GM19397 (cell line): ENCODE measurements at regions not wholly inside any gene's neighbourhood (a gene's known extent, or its start where the extent isn't known, plus 50 kb on each side); places are given as distances from the start of the nearest gene placed in this dataset.
A peak's percentile ranks its signal among the peaks of the same experiment; 100 is the strongest.
"Not testable (repeated sequence)": the region's sequence is repeated elsewhere in the genome, so short reads cannot be mapped to it uniquely, and the experiment has no call there.

Experiments used
- ATAC-seq: cut with Tn5 transposase; IDR thresholded peaks from one replicate; pipeline ENCODE4 v1.9.1; 2021; ENCODE audit warnings: mild to moderate bottlenecking, moderate library complexity; ENCODE audit not compliant: unreplicated experiment

DNA sequence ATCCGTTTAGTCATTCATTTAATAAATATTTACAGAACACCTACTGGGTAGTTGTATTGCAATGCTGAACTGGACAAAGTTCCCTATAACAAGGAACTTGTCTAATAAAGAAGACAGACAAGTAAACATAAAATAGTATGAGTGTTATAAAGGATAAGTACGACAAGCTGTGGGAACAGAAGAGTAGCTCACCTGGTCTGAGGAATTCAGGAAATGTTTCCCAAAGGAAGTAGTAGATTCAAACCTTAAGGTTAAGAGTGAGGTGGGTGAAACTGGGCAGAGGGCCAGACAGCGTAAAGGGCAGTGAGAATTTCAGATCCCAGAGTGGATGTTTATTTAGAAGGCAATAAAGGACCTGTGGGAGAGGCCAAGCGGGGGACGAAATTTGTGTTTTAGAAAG, 72.3 kb upstream of the CD2AP start:
- ATAC-seq = no peak

DNA sequence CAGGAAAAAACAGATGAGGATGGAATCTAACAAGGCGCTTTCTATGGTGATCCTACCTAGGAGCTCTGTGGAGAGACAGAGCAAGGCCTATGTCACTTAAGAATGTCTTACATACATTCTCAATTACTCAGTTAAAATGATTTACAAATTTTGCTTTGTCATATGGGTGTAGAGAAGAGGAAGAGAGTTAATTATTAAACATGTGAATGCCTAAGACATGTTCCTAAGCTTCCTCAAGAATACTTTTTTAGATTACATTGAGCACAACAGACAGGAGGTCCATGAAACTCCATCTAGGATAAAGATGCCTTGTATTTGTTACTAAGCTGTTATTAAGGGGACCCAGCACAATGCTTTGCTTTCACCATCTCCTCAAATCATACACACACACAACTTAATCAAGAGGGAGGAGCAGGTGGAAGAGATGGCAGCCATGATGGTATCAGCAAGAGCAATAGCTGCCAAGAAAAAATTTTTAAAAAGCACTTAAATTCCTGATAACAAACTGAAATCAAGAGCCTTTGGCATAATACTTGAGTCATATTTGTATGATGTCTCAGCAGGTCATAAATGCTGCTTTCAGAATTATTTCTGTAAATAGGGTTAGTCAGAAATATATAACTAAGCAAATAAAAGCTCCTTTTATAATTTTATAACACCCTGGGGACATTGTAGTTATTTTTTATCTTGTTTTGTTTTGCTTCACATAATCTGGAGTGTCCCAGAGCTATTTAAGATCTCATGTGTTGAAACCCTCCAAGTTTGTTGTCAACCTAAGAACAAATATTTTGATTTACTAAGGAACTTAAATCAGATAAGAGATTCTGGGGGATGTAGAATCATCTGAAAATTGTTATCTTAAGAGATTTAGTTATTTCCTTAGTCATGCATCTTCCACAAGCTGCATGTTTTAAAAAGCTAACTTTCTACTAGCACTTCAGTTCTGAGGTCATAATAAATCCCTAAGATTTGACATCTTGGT, 70.0 kb upstream of the CD2AP start:
- no peak for ATAC-seq

DNA sequence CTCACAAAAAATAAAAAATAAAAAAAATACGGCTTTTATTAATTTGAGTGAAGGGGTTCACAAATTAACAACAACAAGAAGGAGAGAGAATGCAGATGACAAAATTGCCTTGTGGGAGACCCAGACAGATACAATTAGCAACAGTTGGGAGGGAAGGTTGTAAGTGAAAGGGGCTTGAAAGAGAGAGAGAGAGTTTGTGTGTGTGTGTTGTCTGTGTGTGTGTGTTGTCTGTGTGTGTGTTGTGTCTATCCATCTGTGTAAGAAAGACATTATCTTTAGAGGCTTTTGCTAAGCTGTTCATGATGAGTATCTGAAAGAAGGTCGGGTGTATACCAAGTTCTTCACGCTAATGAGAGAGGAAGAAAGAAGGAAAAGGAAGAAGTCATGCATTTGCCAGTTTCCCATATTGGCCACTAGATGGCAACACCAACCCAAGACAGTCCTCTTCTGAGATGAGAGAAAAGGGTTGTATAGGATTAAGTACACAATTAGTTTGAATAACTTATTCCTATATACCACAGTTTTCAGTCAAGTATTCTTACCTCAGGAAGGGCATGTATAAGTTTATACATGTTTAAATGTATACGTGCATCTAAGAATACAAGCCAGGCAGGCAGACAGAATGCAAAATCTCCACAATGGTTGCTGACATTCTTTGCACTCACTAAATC, 63.7 kb upstream of the CD2AP start:
- peak; percentile 63 for ATAC-seq

DNA sequence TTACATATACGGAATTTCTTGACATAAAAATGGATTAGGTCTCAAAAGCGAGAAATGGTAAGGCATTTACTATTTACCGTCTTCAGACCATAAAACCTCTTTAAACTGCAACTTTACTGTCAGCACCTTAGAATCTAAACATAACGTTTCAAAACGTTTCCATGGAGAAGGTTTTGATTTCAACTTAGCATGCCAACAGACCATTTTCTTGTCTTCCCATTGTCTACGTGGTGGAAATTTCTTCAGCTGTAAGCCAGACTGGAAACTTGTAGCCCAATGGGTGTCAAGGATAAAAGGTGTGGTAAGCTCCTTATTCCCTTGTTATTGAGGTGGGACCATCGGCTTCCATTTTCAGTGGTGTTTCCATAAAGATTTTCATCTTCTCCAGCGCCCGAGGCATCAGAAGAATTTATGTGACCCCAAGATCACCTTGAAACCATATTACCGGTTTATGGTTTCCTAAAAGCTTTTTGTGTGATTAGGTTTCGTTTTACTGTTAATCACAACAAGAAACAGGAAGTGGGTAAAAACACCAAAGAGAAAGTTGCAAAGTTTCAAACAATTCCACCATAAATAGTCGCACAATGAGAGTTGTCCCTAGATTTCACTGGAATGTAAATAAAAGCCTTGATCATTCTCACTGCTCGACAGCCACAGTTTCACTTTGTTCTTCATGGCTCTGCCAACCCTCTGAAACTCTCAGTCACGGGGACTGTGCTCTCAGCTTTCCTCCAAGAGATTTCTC, 63.0 kb upstream of the CD2AP start:
- peak; percentile 58 for ATAC-seq

DNA sequence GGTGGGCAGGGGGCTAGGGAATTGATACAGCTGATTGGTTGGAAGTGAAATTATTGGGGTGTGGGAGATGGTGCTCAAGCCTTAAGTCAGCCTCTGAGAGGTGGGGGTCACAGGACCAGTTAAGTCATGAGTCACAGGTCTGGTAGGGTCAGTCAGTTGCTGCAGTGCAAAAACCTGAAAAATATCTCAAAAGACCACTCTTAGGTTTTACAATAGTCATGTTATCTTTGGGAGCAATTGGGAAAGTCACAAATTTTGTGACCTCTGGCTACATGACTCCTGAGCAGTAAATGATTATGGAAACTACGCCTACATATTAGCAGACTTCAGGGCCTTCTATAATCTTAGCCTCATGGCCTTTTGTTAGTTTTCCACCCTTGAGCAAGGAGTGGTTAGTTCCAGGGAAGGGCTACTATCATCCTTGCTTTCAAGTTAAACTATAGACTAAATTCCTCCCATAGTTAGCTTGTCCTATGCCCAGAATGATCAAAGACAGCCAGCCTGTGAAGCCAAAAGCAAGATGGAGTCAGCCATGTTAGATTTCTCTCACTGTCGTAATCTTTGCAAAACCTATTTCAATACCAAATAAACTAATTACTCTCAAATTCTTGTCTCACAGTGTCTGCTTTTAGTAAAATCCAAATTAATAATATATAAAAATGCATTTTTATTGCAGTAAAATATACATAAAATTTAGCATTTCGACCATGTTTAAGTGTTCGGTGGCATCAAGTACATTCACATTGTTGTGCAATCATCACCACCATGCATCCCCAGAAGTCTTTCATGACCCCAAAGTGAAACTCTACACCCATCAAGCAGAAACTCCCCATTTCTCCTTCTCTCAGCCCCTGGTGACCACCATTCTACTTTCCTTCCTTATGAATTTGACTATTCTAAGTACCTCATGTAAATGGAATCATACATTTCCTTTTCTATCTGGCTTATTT, 60.9 kb upstream of the CD2AP start:
- ATAC-seq = no peak

DNA sequence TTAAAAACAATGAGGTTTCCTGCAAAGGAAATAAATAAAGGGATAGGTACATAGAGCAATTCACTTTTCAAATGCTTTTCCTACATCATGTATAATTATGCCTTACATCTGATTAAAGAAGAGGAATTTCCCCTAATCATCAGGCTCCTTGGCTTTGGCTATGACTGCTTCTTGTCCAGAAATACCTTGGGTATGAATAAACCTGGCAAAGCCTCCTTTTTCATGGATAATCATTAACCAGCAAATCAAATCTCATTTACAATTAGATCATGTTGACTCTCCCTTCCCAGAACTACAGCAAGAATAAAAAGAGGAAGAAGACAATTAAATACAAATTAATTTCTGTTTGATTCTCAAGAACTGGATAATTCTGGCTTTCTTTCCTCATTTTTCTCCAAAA, 58.0 kb upstream of the CD2AP start:
- no peak for ATAC-seq

DNA sequence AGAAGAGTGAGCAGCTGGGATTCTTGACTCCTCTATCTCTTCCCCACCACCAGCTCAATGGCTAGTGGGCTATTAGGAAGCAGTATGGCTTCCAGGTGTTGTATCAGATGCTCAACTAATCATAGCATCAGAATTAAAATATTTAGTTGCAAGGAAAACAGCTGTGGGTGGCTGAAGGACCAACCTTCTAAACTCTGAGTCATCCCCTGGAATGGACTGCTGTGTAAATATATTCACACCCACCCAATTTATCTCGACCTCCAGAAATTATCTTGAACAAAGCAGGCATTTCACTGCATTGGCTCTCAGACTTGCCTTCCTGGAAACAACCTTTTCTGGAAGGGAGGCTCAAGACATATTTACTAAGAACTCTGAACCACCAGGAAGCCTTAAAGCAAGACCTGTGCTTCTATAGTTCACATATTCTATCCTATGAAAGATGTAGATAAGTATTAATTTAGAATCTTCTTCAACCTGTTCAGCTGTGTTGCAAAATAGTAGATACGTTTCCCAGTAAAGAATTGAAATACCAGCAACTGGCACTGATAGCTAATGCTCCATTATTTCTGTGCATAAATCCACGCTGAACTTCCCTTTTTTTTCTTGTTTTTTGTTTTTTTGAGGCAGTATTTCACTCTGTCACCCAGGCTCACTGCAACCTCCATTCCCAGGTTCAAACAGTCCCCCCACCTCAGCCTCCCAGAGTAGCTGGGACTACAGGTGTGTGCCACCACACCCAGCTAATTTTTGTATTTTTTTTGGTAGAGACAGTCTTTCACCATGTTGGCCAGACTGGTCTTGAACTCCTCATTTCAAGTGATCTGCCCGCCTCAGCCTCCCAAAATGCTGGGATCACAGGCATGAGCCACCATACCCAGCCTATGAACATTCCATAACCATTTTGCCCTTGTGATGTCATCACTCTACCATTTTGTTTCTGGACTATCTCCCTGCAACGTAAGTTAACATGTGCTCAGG, 56.9 kb upstream of the CD2AP start:
- ATAC-seq = no peak

DNA sequence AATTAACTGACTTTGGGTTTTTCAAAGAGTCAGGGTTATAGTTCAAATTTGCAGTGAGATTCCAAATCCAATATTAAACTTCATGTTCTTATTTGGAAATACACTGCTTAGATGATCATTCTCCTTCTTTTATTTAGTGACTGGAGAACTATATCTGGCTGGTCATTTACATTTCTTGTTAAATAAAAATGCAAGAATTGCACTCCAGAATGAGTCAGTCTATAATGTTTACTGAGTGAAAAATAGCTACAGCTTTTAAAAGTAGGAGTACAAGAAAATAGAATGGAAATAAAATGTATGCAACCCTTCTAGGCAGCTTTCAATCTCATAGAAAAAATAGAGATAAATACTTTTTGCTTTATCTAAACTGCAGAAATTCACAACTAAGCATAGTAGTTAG, 54.5 kb upstream of the CD2AP start:
- no peak for ATAC-seq

DNA sequence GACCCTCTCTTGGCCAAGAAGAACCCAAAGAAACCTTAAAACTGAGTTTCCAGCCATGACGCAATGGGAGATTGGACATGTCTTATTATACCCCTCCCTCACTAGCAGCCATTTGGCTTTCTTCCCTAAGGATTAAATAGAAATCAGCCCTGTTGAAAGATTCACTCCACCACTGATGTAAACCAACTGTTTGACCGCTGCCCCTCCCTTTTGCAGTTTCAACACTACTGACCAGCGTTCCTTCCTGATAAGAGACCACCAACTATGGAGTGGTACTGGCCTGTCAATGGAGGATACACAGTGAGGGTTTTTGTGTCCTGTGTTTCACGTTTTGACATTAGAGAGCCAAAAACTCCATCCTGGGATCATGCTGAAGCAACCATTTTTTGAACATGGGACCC, 53.2 kb upstream of the CD2AP start:
- no peak for ATAC-seq

DNA sequence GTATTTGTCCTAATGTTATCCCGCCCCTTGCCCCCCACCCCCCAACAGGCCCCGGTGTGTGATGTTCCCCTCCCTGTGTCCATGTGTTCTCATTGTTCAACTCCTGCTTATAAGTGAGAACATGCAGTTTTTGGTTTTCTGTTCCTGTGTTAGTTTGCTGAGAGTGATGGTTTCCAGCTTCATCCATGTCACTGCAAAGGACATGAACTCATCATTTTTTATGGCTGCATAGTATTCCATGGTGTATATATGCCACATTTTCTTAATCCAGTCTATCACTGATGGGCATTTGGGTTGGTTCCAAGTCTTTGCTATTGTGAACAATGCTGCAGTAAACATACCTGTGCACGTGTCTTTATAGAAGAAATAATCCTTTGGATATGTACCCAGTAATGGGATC, 51.9 kb upstream of the CD2AP start:
- not testable (repeated sequence) for ATAC-seq

DNA sequence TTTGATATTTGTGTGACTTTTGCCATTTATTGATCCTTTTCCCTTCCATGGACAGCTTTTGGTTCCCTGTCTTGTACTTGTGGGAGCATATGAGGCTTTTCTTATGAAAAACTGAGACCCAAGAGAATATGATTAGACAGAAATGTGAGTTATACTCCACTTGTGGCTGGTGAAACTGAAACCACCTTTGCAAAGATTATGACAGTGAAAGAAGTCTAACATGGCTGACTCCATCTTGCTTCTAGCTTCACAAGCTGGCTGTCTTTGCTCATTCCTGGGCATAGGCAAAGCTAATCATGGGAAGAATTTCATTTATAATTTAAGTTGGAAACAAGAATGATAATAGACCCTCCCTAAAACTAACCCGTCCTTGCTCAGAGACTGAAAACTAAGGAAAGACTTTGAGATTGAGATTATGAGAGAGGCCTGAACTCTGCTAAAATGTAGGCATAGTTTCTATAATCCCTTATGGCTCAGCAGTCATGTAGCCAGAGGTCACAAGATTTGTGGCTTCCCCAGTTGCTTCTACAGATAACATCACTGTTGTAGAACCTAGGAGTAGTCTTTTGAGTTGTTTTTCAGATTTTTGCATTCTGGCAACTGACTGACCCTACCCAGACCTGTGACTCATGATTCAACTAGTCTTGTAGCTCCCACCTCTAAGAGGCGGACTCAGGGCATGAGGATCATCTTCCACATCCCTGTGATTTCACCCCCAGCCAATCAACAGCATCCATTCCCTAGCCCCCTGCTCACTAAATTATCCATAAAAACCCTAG, 50.9 kb upstream of the CD2AP start:
- no peak for ATAC-seq

DNA sequence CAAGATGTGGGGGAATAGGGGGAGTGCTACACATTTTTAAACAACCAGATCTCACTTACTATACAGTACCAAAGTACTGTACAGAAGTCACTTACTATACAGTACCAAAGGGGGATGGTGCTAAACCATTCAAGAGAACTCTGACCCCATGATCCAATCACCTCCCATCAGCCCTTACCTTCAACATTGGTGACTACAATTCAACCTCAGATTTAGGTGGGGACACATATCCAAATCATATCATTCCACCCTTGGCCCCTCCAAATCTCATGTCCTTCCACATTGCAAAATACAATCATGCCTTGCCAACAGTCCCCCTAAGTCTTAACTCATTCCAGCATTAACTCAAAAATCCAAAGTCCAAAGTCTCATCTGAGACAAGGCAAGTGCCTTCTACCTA, 49.9 kb upstream of the CD2AP start:
- no peak for ATAC-seq
